ENCODE measurements at regions not wholly inside any gene's neighbourhood (a gene's known extent, or its start where the extent isn't known, plus 50 kb on each side); places are given as distances from the start of the nearest gene placed in this dataset.

DNA sequence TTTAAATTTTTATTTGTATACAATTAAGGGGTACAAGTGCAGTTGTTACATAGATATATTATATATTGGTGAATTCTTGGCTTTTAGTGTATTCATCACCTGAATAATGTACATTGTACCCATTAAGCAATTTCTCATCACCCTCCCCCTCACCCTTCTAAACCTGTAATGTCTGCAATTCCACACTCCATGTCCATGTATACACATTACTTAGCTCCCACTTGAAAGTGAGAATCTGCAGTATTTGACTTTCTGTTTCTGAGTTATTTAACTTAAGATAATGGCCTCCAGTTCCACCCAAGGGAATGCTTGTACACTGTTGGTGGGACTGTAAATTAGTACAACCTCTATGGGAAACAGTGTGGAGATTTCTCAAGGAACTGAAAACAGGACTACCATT lies 383.2 kb upstream of the KCNMB2 start:
- DNase-seq (ENCODE audit: low read depth): no peak

DNA sequence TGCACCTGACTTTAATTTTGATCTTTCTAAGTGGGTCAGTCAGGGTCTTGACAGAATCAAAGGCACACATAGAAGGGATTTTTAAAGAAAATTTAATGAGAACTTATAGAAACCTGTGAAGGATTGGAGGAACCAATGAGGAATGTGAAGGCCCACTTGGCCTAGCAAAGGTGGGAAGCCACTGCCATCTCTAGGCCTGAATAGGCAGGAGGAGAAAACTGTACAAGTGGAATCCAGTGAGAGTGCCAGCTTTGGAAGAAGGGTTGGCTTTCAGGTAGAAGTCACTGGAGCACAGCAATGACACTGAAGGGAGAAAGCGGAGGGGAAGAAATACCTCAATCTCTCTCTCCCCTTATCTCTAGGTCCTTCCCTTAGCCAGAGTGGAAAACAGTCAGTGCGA lies 380.7 kb upstream of the KCNMB2 start:
- no peak for DNase-seq (ENCODE audit: low read depth)

DNA sequence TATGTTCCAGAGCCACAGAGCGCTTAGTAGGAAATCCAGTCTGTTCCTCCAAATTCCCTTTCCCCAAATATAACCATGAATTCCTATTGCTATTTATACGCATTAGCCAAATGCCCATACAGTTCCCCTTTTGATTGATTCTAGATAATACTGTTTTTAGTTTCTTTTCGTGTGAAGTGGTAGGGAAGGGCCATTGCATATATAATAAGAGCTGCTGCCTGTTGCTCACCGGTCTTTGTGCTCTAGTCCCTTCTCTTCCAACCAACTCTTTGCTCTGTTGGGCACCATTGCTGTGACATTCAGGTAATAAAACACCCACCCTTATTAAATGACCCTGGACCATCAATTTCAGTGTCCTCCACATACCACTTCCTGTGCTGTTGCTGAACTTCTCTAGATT lies 379.9 kb upstream of the KCNMB2 start:
- no peak for DNase-seq (ENCODE audit: low read depth)

DNA sequence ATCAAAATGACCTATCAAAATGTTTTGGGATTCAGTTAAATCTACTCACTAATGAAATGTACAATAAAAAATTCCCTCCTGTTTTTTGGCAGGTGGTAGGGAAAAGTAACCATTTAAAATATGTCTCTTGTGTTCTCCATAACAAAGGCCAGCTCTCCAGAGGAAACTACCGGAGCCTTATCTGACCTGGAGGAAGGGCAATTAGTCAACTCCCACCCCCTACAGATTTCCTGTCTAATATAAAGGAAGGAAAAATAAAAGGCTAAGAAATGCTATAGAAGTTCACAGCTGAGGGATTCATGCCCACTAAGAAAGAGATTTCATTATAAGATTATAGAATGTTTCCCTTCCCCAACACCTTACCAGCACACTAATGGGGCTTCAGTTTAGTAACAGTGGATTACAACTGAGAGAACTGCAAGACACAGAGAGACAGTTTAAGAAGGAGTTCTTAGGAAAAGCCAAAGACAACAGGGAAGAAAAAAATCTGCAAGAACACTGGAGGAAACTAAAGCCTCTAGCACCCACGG lies 376.5 kb upstream of the KCNMB2 start:
- DNase-seq (ENCODE audit: low read depth): no peak

DNA sequence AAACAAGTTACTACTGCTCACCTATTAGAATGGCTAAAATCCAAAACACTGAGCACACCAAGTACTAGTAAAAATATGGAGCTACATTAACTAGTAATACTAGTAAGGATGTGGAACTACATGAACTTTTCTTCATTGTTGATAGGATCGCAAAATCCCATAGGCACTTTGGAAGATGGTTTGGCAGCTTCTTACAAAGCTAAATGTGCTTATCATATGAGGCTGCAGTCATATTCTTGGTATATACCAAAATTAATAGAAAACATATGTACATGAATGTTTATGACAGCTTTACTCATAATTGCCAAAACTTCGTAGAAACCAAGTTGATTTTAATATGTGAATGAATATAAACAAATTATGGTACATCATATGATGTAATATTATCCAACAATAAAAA lies 366.8 kb upstream of the KCNMB2 start:
- DNase-seq (ENCODE audit: low read depth): no peak

DNA sequence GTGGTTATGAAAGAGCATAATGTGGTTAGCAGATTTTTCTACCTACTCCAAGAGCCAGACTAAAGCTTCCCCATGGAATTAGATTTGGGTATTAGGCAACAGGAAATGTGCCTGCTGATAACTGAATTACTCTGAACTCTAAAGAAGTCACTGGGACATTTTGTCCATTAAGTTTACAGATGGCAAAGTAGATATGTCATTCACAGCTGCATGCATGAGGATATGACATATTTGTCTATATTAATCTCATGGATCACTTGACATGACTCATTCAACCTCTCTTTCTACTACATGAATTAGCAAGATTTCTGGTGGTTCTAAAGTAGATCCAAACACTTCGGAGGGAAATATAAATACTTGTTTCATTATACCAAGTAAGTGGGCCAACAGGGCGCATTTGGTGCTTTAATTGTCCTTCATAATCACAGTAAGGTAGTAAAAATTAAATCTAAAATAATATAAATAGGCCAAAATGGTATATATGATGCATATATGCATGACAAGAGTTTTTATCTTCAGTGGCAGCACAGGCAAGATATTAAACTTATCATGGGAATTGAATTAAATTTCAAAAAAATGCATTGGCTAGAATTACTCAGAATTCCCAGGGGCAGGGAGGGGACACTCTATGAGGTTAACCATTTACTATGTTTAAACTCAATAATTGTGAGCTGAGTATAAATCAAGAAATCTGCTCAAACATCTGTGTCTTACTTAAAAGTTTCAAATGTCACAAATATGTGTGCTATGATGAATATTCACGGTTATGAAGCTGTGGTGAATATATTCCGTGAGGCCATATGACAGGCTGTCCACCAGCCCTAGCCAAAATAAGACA lies 365.3 kb upstream of the KCNMB2 start:
- DNase-seq (ENCODE audit: low read depth): peak; percentile 96

DNA sequence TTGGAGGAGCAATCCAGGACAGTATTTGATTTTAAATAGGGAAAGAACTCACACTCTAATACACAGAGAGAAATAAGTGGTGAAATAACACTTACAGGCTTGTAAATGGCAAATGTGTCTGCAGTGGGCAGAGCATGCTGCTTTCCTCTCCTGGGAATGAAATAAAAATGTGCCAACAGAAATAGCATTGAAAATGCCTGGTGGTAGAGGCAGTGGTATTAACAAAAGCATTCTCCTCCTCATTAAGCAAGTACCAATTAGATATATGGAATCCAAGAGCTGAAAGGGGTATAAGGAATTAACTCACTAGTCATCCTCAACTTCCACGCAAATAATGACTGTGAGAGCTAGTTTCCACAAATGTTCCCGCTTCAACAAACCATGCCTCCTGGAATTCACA lies 364.1 kb upstream of the KCNMB2 start:
- DNase-seq (ENCODE audit: low read depth): no peak

DNA sequence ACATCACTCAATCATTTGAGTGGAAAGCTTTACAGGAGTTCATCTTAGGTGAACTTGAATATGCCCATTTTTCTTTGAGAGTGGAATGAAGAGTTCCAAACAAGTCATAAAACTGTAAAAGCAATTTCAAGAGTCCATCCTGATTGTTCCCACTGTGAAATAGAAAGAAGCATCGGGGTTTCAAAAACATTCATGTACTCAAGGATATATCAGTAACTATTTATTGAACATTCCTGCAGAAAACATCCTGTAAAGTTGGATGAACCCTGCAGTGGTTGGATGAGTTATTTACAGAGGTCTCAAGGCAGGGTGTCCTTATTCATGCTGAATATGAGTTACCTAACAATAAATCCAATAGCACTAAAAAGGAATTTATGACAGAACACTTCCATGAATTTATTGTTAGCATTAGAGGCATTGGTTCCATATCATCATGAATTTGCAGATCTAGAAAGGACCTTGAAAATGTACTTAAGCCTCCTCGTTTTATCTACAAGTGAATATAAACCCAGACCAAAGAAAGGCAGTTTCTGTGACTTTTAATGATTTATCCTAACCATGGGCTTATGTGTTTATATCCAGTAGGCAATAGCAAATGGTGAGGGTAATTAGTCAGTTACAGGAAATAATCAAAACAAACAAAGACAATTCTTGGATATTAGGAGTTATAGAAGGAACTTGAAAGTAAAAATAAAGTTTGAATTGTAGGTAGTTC lies 361.9 kb upstream of the KCNMB2 start:
- no peak for DNase-seq (ENCODE audit: low read depth)

DNA sequence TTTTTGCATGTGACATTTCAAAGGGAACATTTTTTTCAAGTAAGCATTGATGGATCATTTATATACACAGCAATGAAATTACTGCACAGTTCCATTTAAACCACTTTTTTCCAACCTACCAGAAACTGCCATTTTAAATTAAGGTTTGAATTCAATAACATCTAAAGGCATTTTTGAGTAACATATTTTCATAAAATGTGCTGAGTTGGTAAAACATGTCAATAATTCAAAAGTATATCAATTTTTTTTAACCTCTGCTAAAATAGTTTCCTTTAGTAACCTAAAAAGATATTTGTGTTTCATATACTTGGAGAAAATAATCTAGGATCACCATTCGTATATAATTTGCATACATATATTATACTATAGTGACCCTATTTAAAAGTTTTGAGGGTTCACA lies 355.1 kb upstream of the KCNMB2 start:
- DNase-seq (ENCODE audit: low read depth): no peak

DNA sequence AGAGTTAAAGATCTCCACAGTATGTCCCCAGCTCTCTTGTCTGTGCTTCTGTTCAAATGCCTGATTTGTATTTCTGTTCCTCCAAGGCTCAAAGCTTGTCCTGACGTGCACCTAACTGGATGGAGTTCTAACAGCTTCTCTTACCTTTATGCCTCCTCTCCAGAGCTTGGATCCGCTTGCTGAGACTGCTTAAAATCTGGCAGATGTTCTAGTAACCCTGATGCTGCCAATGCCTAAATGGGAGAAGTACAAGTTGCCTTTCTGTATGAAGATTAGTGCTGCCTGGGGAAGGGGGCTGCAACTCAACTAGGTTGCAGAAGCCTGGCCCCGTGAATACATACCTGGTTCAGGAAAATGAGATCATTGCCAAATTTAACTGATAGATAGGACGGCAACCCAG lies 354.5 kb upstream of the KCNMB2 start:
- no peak for DNase-seq (ENCODE audit: low read depth)

DNA sequence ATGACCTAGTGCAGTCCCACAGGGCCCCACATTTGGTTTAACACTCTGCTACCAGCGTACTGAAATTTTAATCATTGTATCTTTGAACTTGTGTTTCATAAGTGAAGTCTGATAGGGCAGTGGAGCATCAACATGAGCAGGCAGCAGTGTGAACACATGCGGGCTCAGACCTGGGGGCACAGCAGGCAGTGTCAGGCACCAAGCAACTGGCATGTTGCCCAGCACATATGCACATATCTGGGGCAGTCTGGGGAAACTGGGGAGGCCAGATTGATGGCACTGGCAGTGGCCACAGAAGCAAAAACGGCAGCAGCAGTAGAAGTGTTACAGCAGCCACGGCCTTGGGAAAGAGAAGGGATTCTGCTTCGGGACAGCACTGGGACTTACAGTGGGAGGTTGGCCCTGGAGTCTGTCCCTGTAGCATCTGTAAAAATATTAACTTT lies 353.9 kb upstream of the KCNMB2 start:
- DNase-seq (ENCODE audit: low read depth): no peak

DNA sequence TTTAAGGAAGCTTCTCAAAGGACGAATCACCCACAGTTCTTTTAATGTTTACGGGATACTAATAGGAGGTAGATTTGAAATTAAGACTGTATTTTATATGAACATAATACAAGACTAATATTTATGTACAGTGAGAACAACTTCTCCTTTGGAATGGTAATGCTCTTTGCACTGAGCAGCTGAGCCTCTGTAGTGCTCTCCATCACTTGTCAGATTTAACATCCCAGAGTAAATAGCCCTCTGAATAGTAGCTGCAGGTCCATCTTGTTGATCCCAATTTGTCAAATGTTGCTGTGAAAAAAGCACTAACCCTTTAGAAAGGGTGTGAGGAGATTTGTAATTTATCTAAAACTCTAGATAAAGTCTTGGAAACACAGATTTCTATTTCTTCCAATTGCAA lies 351.4 kb upstream of the KCNMB2 start:
- no peak for DNase-seq (ENCODE audit: low read depth)

DNA sequence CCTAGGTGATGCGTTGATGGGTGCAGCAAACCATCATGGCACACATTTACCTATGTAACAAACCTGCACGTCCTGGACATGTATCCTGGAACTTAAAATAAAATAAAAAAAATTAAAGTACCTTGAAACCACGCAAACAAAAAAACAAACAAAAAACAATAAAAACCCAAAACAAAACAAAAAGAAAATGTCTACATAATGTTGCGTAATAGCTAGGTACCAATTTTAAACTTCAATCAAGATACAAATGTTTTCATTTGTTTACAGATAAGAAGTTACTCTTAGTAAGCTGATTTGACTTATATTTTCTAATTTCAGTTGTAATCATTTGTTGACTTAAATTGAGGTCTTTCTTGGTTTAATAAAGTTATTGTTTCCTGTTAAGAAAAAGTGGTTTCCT lies 349.6 kb upstream of the KCNMB2 start:
- DNase-seq (ENCODE audit: low read depth): no peak

DNA sequence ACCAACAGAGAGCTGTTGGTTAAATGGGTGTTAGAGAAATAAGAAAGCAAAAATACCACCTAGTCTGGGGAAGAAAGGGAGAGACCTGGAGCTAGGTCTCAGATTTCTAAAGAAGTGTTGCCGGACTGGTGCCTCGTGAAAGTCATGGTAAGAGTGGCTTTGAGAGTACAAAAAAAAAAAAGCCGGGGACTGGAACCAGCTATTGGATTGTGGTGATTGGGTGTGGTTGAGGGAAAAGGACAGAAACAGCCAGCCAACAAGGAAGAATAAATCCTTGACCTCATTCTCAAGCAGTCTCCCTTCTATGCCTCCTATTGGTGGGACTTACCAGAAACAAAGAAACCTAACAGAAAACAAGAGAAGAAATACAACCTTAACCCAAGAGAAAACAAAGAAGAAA lies 346.4 kb upstream of the KCNMB2 start:
- DNase-seq (ENCODE audit: low read depth): no peak

DNA sequence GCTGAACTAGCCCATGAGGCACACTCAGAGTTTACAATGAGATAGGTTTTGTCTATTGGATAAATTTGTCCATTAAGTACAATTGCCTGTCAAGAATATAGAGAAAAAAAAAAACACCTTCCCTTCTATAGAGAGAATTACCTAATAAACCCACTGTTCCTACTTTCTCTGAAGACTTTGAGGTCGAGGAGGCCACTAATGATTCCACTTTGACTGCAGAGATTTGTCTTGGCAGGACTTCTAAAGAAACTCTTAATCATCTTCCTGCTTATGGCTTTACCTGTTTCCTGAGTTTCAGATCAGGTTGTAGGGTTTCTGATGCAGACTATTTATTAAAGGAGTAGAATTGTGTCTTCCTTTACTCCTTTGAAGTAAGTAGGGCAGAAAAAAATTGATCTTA lies 342.4 kb upstream of the KCNMB2 start:
- DNase-seq (ENCODE audit: low read depth): no peak

DNA sequence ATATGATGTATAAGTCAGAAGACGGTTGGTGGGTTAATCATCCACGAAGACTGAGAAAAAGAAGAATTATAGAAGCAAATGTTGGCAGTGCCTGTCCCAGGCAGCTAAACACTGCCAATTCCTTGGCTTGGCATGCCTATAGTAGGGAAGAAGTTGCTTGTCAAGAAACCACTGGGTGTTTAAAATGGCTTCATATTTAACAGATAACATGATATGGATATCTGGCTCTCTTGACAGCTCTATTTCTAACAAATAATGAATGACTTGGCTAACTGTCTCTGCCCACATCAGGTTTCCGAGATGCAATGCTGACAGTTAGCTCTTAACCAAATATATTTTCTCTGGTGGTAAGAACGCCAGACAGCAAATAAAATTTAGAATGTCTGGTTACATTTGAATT lies 341.7 kb upstream of the KCNMB2 start:
- DNase-seq (ENCODE audit: low read depth): no peak

DNA sequence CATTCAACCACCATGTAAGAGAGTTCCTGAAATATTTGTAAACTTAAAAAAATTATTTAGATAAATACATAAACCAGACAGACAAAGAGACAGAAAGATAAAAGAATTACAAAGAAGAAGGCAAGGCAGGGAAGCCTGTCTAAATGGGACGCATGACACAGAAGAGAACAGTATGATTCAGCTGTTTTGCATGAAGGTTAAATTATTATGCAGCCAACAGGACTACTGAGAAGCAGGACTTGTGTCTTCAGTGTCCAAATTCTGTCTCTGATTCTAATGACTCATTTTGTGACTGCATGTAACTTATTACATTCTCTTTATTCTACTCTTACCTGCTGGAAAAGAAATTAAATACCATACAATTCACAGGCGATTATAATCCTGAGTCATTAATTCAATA lies 340.4 kb upstream of the KCNMB2 start:
- peak; percentile 59 for DNase-seq (ENCODE audit: low read depth)

DNA sequence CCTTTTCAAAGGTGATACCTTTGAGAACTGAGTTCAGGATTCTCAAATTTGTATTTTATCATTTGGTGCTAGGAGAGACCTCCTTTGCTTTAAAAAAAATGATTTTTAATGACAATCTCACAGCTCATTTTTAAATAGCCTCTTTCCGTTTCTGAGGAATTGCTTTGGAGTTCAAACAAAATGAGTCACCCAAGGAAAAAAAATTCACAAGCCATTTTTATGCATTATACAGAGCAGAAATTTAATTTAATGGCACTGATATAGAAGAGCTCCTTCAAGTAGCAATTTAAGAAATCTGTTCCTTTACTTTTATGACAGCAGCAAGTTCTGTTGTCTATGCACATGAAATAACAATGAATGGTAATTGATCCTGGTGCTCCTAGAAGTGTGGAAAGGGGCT lies 337.9 kb upstream of the KCNMB2 start:
- DNase-seq (ENCODE audit: low read depth): no peak

DNA sequence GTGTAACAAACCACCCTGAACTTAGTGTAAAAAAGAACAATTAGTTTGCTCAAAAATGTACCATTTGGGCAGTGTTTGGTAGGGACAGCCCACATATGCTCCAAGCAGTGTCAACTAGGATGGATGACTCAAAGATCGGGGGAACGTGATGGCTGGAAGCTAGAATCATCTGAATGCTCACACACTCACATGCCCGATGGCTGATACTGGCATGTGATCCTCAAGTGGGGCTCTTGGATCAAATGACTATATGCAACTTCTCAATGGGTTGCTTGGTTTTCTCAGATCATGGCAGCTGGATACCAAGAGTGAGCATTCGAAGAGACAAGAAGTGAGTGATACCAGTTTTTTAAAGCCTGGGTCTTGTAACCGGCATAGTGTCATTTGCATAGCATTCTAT lies 335.9 kb upstream of the KCNMB2 start:
- DNase-seq (ENCODE audit: low read depth): no peak

DNA sequence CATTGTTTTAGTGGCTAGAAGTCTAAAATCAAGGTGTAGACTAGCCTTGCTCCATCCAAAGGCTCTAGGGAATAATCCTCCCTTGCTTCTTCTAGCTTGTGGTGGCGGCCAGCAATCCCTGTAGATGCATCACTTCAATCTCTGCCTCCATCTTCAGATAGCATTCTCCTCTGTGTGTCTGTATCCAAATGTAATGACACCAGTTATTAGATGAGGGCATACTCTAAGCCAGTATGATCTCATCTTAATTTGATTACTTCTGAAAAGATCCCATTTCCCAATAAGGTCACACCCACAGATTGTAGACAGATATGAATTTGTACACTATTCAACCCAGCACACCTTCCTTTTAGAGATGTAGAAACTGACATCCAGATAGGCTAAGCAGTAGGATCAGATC lies 334.5 kb upstream of the KCNMB2 start:
- no peak for DNase-seq (ENCODE audit: low read depth)

DNA sequence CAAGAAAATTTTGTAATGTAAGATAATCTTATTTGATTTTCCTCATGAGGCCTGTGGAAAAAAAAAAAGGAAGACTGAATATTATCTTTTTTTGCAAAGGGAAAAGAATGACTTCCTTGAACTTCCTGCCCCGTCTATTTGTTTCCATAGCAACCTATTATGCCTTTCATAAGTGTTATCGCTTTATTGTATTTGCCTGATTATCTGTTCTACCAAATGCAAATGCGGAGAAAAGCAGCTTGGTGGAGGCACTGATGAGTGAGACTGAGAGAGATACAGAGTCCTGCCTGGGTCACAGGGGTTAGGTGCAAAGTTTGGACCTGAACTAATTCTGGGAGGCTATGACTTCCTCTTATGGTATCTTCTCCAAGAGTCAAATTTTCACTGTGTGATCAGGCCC lies 334.0 kb upstream of the KCNMB2 start:
- no peak for DNase-seq (ENCODE audit: low read depth)

DNA sequence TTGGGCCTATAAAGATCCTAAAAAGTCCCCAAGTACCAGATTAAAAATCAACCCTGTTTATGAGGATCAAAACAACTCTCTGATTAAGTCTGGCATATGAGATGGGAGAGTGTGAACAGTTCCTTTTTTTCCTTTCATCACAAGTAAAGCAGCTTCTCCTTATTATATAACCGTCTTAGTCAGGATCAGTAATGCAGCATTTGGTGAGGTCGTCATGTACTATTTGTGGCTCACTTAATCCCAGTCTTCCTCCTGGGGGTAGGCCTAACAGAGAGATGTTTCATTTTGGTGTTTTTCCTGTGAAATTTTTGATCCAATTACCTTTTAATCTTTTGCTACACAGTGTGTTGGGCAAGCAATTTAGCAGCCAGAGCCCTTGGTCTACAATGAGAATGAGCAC lies 333.1 kb upstream of the KCNMB2 start:
- DNase-seq (ENCODE audit: low read depth): peak; percentile 70

DNA sequence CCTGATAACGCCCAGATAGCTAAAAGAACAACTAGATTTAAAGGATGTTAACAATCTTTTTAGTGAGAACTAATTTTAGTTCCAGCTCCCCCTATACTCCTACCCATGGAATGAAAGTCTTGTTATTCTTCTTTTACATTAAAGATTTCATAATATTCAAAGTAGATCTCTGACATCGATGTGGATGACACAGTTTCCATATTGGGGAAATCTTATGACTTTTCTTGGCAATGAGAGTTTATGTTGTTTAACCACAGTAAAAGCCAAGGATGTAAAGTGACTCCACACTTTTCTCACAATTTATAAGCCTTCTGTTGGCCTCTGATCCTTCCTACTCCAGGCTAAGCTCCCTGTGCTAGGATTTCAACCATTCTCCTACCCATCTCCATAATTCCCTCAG lies 332.6 kb upstream of the KCNMB2 start:
- DNase-seq (ENCODE audit: low read depth): peak; percentile 37

DNA sequence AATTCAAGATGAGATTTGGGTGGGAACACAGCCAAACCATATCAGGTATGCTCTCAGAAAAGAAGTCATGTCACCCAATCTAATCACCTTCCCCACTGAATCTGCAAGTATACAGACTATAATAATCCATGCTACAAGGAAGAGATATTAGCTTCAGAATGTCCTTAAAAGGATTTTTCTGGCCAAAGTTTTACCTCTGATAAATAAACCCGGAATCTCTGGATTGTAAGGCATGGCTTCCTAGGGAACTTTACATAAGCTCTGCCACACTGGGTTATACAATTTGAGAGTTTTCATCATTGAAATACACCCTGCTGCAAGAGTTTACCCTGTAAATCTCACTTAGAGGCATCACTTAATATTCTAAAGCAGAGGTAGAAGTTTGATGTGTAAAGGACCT lies 330.5 kb upstream of the KCNMB2 start:
- DNase-seq (ENCODE audit: low read depth): peak; percentile 21

Data from amniotic epithelial cell (primary cell).